H1 (cell line): ENCODE measurements at regions not wholly inside any gene's neighbourhood (a gene's known extent, or its start where the extent isn't known, plus 50 kb on each side); places are given as distances from the start of the nearest gene placed in this dataset.

Source experiments
- CTCF ChIA-PET: fragments of 300-600 bp; sonication (Branson Sonifier 250); formaldehyde crosslinking; loops from one replicate; lab custom pipeline; 2021; ENCODE audit not compliant: partially characterized antibody; lab: Charles Lee
- POLR2A ChIA-PET: fragments of 300-600 bp; sonication (Branson Sonifier 250); formaldehyde crosslinking; loops from one replicate; lab custom pipeline; 2021; ENCODE audit warnings: inconsistent platforms; ENCODE audit not compliant: partially characterized antibody; lab: Charles Lee
- DNase-seq, 2 experiments: peaks; one replicate each; pipeline versions ENCODE4 v3.0.0 to v3.0.0-alpha.2; 2010 to 2022; ENCODE audit warnings: low spot score in 2 of 2, low read depth in 1 of 2, mixed read lengths in 1 of 2
- FAIRE-seq: peaks from 2 replicates; lab custom pipeline; 2011; peaks lifted over from hg19 to GRCh38; lab: Jason Lieb, UNC
- H2AFZ ChIP-seq: 2 replicates; pipeline ENCODE4 v1.8.1; 2012; ENCODE audit warnings: low read length, inconsistent platforms
- H2AK5ac ChIP-seq: 2 replicates; pipeline ENCODE4 v1.6.1; 2013; ENCODE audit warnings: low read depth, low read length
- H2BK120ac ChIP-seq: replicated peaks from 2 replicates; pipeline ENCODE3; 2013; ENCODE audit warnings: low read depth, low read length, inconsistent platforms
- H2BK12ac ChIP-seq: 2 replicates; pipeline ENCODE4 v1.6.1; 2013; ENCODE audit warnings: low read depth, low read length
- H2BK15ac ChIP-seq: 2 replicates; pipeline ENCODE4 v1.6.1; 2013; ENCODE audit warnings: low read length
- H2BK20ac ChIP-seq: 2 replicates; pipeline ENCODE4 v1.6.1; 2013; ENCODE audit warnings: low read length
- H2BK5ac ChIP-seq: 2 replicates; pipeline ENCODE4 v1.6.1; 2013; ENCODE audit warnings: low read depth, low read length
- H3K14ac ChIP-seq: 2 replicates; pipeline ENCODE4 v1.6.1; 2013; ENCODE audit warnings: inconsistent platforms; ENCODE audit not compliant: insufficient read length
- H3K18ac ChIP-seq: 2 replicates; pipeline ENCODE4 v1.6.1; 2013; ENCODE audit warnings: low read length; ENCODE audit errors: extremely low read depth
- H3K23ac ChIP-seq: 2 replicates; pipeline ENCODE4 v1.6.1; 2013; ENCODE audit warnings: inconsistent platforms; ENCODE audit not compliant: insufficient read length
- H3K23me2 ChIP-seq: 2 replicates; pipeline ENCODE4 v1.6.1; 2013; ENCODE audit warnings: low read depth, low read length
- H3K27ac ChIP-seq: 2 replicates; pipeline ENCODE4 v1.6.1; 2011; ENCODE audit warnings: low read depth, low read length, inconsistent platforms
- H3K27me3 ChIP-seq, 4 experiments: replicated peaks in 1 of 4; 1 replicate in 1 of 4; 2 replicates in 3 of 4; pipeline versions ENCODE4 v1.6.1 to v1.8.1; 2011 to 2013; ENCODE audit warnings: low read length in 3 of 4, mild to moderate bottlenecking in 3 of 4, inconsistent platforms in 2 of 4, mixed read lengths in 2 of 4, moderate library complexity in 1 of 4; ENCODE audit not compliant: control insufficient read depth in 3 of 4, insufficient read depth in 3 of 4; ENCODE audit errors: extremely low read depth in 1 of 4
- H3K36me3 ChIP-seq, 4 experiments: 2 replicates each; pipeline versions ENCODE4 v1.6.1 to v1.8.1; 2011 to 2013; ENCODE audit warnings: mild to moderate bottlenecking in 4 of 4, low read length in 3 of 4, moderate library complexity in 2 of 4, control low read depth in 1 of 4, inconsistent platforms in 1 of 4; ENCODE audit not compliant: insufficient read depth in 4 of 4, control insufficient read depth in 2 of 4
- H3K4ac ChIP-seq: replicated peaks from 2 replicates; pipeline ENCODE3; 2013; ENCODE audit warnings: low read length, low read depth, mixed read lengths, inconsistent platforms; ENCODE audit not compliant: insufficient read length
- H3K4me1 ChIP-seq, 4 experiments: replicated peaks in 1 of 4; 1 replicate in 1 of 4; 2 replicates in 3 of 4; pipeline versions ENCODE4 v1.6.1 to v1.8.1; 2011 to 2013; ENCODE audit warnings: low read length in 3 of 4, inconsistent platforms in 2 of 4, mixed read lengths in 1 of 4; ENCODE audit not compliant: insufficient read depth in 4 of 4, control insufficient read depth in 3 of 4
- H3K4me2 ChIP-seq, 2 experiments: 2 replicates each; pipeline versions ENCODE4 v1.6.1 to v1.8.1; 2011 to 2013; ENCODE audit warnings: low read depth in 2 of 2, low read length in 2 of 2, control low read depth in 1 of 2, inconsistent platforms in 1 of 2, mild to moderate bottlenecking in 1 of 2; ENCODE audit not compliant: insufficient read depth in 1 of 2
- H3K4me3 ChIP-seq, 4 experiments: fragments of 200-600, 300-600 bp in 1 of 4; sonication (generic), shearing (Covaris generic), sonication (Bioruptor Twin) in 1 of 4; 2 replicates each; pipeline versions ENCODE4 v1.5.1 to v1.8.1; 2011 to 2016; ENCODE audit warnings: low read length in 4 of 4, low read depth in 3 of 4, control low read depth in 2 of 4, inconsistent platforms in 2 of 4, mild to moderate bottlenecking in 2 of 4, mixed read lengths in 1 of 4, moderate library complexity in 1 of 4; ENCODE audit not compliant: insufficient read depth in 2 of 4; ENCODE audit errors: extremely low read depth in 1 of 4
- H3K56ac ChIP-seq: replicated peaks from 2 replicates; pipeline ENCODE3; 2013; ENCODE audit warnings: low read depth, mild to moderate bottlenecking, mixed read lengths, low read length, inconsistent platforms; ENCODE audit not compliant: insufficient read length
- H3K79me1 ChIP-seq: 2 replicates; pipeline ENCODE4 v1.6.1; 2013; ENCODE audit warnings: low read depth, low read length, control low read depth
- H3K79me2 ChIP-seq, 2 experiments: 2 replicates each; pipeline versions ENCODE4 v1.6.1 to v1.8.1; 2012 to 2013; ENCODE audit warnings: low read length in 2 of 2, mild to moderate bottlenecking in 2 of 2, inconsistent platforms in 1 of 2; ENCODE audit not compliant: insufficient read depth in 2 of 2, control insufficient read depth in 1 of 2
- H3K9ac ChIP-seq, 4 experiments: replicated peaks in 1 of 4; 1 replicate in 1 of 4; 2 replicates in 3 of 4; pipeline versions ENCODE4 v1.6.1 to v1.8.1; 2011 to 2013; ENCODE audit warnings: low read depth in 3 of 4, low read length in 3 of 4, control low read depth in 2 of 4, mild to moderate bottlenecking in 2 of 4, moderate library complexity in 2 of 4, inconsistent platforms in 1 of 4; ENCODE audit errors: extremely low read depth in 1 of 4
- H3K9me3 ChIP-seq, 2 experiments: 2 replicates each; pipeline versions ENCODE4 v1.6.1 to v1.8.1; 2012 to 2013; ENCODE audit warnings: mild to moderate bottlenecking in 2 of 2, moderate library complexity in 2 of 2, control low read depth in 1 of 2, inconsistent platforms in 1 of 2, low read depth in 1 of 2, low read length in 1 of 2, mixed read lengths in 1 of 2; ENCODE audit not compliant: insufficient read depth in 2 of 2
- H4K20me1 ChIP-seq, 2 experiments: replicated peaks in 1 of 2; 2 replicates each; pipeline versions ENCODE3 to v1.8.1; 2011 to 2013; ENCODE audit warnings: inconsistent platforms in 2 of 2, low read length in 2 of 2, mild to moderate bottlenecking in 1 of 2; ENCODE audit not compliant: insufficient read depth in 2 of 2, control insufficient read depth in 1 of 2
- H4K5ac ChIP-seq: 2 replicates; pipeline ENCODE4 v1.6.1; 2013; ENCODE audit warnings: low read length, low read depth, mixed read lengths, inconsistent platforms; ENCODE audit not compliant: insufficient read length
- H4K8ac ChIP-seq: 2 replicates; pipeline ENCODE4 v1.8.0; 2013; ENCODE audit warnings: mild to moderate bottlenecking, moderate library complexity, low read length, inconsistent platforms; ENCODE audit not compliant: insufficient read depth; ENCODE audit errors: extremely low read depth
- H4K91ac ChIP-seq: replicated peaks from 2 replicates; pipeline ENCODE3; 2013; ENCODE audit warnings: low read length, mixed read lengths, inconsistent platforms; ENCODE audit not compliant: insufficient read length
- CHD1 ChIP-seq: IDR thresholded peaks from 2 replicates; pipeline ENCODE4 v1.6.1; 2012; ENCODE audit warnings: low read depth, low read length, improper control_type of control experiment
- FOSL1 ChIP-seq: IDR thresholded peaks from 2 replicates; pipeline ENCODE4 v1.6.1; 2011; ENCODE audit warnings: mild to moderate bottlenecking, low read depth, low read length, moderate library complexity; ENCODE audit not compliant: insufficient read depth
- HDAC6 ChIP-seq: IDR thresholded peaks from one replicate; pipeline ENCODE4 v1.7.1; 2012; ENCODE audit warnings: low read depth, mild to moderate bottlenecking, inconsistent platforms, low read length, moderate library complexity
- NRF1 ChIP-seq: IDR thresholded peaks from 2 replicates; pipeline ENCODE4 v1.6.1; 2011; ENCODE audit warnings: mild to moderate bottlenecking, low read depth, low read length, improper control_type of control experiment
- RAD21 ChIP-seq, 2 experiments: IDR thresholded peaks in 1 of 2; conservative IDR thresholded peaks in 1 of 2; 2 replicates each; pipeline ENCODE4 v1.6.1; 2011; ENCODE audit warnings: low read depth in 2 of 2, low read length in 2 of 2, improper control_type of control experiment in 1 of 2, inconsistent platforms in 1 of 2, mild to moderate bottlenecking in 1 of 2, moderate library complexity in 1 of 2
- RBBP5 ChIP-seq: IDR thresholded peaks from 2 replicates; pipeline ENCODE4 v1.7.1; 2012; ENCODE audit warnings: low read depth, mild to moderate bottlenecking, inconsistent platforms, low read length, moderate library complexity, borderline replicate concordance
- TAF7 ChIP-seq: optimal IDR thresholded peaks from 2 replicates; pipeline ENCODE3; 2011; ENCODE audit warnings: low read depth, mild to moderate bottlenecking, inconsistent platforms, low read length, moderate library complexity, borderline replicate concordance
- TBP ChIP-seq: IDR thresholded peaks from 2 replicates; pipeline ENCODE4 v1.6.1; 2011; ENCODE audit warnings: low read depth, low read length, improper control_type of control experiment
- TCF12 ChIP-seq: IDR thresholded peaks from 2 replicates; pipeline ENCODE4 v1.6.1; 2011; ENCODE audit warnings: low read depth, mild to moderate bottlenecking, low read length
- ZNF274 ChIP-seq: IDR thresholded peaks from 2 replicates; pipeline ENCODE4 v1.7.0; 2012; ENCODE audit warnings: low read length, borderline replicate concordance; ENCODE audit errors: extremely low read depth
- WGBS, 2 experiments: shearing (Covaris generic) in 1 of 2; methylation state at CpG; one replicate each; pipeline versions ENCODE4 v1.1.6 to v1.1.7; 2013 to 2015; ENCODE audit warnings: low lambda C conversion rate in 2 of 2, mixed read lengths in 2 of 2, inconsistent platforms in 1 of 2, low coverage in 1 of 2, missing lambda C conversion rate in 1 of 2; ENCODE audit not compliant: insufficient replicate concordance in 2 of 2, insufficient coverage in 1 of 2, insufficient read length in 1 of 2; ENCODE audit errors: extremely low coverage in 1 of 2, missing lambda C conversion rate in 1 of 2; 5-methylcytosine and 5-hydroxymethylcytosine counted together
- TF ChIP-seq, protein P1 (sequence below), 3 experiments: IDR thresholded peaks; 1 replicate in 2 of 3; 2 replicates in 1 of 3; pipeline versions ENCODE4 v1.5.1 to v1.6.1; 2011; ENCODE audit warnings: low read length in 3 of 3, mild to moderate bottlenecking in 3 of 3, inconsistent platforms in 2 of 3, low read depth in 1 of 3, moderate library complexity in 1 of 3; ENCODE audit not compliant: insufficient read depth in 1 of 3; ENCODE audit errors: control extremely low read depth in 1 of 3
- TF ChIP-seq, protein P2 (sequence below): IDR thresholded peaks from 2 replicates; pipeline ENCODE4 v1.6.1; 2012; ENCODE audit warnings: inconsistent platforms

DNA sequence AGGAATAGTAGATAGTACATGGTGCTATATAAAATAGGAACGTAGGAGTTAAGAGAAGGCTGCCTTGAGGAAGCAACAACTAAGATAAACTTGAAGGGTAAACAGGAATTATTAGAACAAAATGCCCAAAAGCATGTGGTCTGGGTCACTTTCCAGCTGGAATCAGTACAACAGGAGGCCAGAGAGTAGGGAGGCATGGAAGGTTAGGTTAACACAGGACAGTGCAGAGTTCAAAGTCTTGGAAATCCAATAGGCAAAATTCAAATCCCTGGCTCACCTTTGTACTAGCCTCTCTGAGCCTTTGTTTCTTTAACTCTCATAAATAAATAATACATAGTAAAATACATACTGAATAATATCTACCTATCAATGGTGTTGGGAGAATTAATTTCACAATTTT lies 69.0 kb upstream of the NEK7 start:
- no peak overlapping the region for H3K9ac ChIP-seq
- CTCF ChIA-PET = interaction anchor here (0.6 to 5.6 kb wide), 11 partner anchors 8 to 558 kb away, joined by 3 to 29 read pairs (median 4); no protein-coding TSS in a partner anchor
- TF ChIP-seq RBBP5 = no peak
- TF ChIP-seq TCF12 = no peak
- no peak for TF ChIP-seq TBP
- no peak for TF ChIP-seq RAD21 (IDR thresholded peaks at IDR 0.05 in 1 of 2, conservative IDR thresholded peaks at IDR 0.05 in 1 of 2; ENCODE audit: low read depth in 2 of 2, low read length in 2 of 2)
- TF ChIP-seq NRF1 = no peak
- no peak for TF ChIP-seq HDAC6
- no peak for TF ChIP-seq TAF7
- TF ChIP-seq ZNF274 = no peak
- TF ChIP-seq, protein P1, sequence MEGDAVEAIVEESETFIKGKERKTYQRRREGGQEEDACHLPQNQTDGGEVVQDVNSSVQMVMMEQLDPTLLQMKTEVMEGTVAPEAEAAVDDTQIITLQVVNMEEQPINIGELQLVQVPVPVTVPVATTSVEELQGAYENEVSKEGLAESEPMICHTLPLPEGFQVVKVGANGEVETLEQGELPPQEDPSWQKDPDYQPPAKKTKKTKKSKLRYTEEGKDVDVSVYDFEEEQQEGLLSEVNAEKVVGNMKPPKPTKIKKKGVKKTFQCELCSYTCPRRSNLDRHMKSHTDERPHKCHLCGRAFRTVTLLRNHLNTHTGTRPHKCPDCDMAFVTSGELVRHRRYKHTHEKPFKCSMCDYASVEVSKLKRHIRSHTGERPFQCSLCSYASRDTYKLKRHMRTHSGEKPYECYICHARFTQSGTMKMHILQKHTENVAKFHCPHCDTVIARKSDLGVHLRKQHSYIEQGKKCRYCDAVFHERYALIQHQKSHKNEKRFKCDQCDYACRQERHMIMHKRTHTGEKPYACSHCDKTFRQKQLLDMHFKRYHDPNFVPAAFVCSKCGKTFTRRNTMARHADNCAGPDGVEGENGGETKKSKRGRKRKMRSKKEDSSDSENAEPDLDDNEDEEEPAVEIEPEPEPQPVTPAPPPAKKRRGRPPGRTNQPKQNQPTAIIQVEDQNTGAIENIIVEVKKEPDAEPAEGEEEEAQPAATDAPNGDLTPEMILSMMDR (IDR thresholded peaks at IDR 0.05; ENCODE audit: control extremely low read depth in 1 of 3, insufficient read depth in 1 of 3, low read depth in 1 of 3, low read length in 3 of 3) = no peak
- TF ChIP-seq CHD1 = no peak
- TF ChIP-seq FOSL1 = no peak
- TF ChIP-seq, protein P2, sequence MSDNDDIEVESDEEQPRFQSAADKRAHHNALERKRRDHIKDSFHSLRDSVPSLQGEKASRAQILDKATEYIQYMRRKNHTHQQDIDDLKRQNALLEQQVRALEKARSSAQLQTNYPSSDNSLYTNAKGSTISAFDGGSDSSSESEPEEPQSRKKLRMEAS = no peak

More for the DNA sequence above, 69.0 kb upstream of the NEK7 start:
- no peak overlapping the region for H2AFZ ChIP-seq
- no peak overlapping the region for H4K5ac ChIP-seq
- no peaks in the 10 kb centered on the region for H3K27me3 ChIP-seq
- H3K79me1 ChIP-seq = no peaks in the 10 kb centered on the region
- no peak overlapping the region for H3K23ac ChIP-seq
- no peak overlapping the region for H2BK20ac ChIP-seq
- no peaks in the 10 kb centered on the region for H4K20me1 ChIP-seq
- no peaks in the 10 kb centered on the region for H3K79me2 ChIP-seq
- H3K56ac ChIP-seq = no peak overlapping the region
- no peak overlapping the region for H3K4me3 ChIP-seq
- H3K14ac ChIP-seq = no peak overlapping the region
- no peaks in the 10 kb centered on the region for H3K9me3 ChIP-seq
- WGBS, 2 experiments = 89% methylated on average over 1 of the region's 1 CpG; no CpG with 5 or more reads in 1 of the 2 experiments
- peaks cover 0 to 5% (median 0%) of the 10 kb centered on the region in 4 experiments; a peak in 1 of 7 replicates for H3K4me1 ChIP-seq
- H3K23me2 ChIP-seq = no peaks in the 10 kb centered on the region
- no peak overlapping the region for H3K4me2 ChIP-seq
- H2BK15ac ChIP-seq = no peak overlapping the region
- no peak overlapping the region for H3K4ac ChIP-seq
- H2AK5ac ChIP-seq = no peak overlapping the region
- POLR2A ChIA-PET = no interaction called here
- H3K18ac ChIP-seq = no peak overlapping the region
- no peak overlapping the region for H4K8ac ChIP-seq
- FAIRE-seq = no peak
- no peak overlapping the region for H3K27ac ChIP-seq
- H3K36me3 ChIP-seq = no peaks in the 10 kb centered on the region
- H2BK120ac ChIP-seq = no peak overlapping the region
- no peak overlapping the region for H2BK5ac ChIP-seq
- H2BK12ac ChIP-seq = no peak overlapping the region
- no peak overlapping the region for H4K91ac ChIP-seq
- no peak for DNase-seq
